WERI-Rb-1 (cell line): ENCODE measurements at regions not wholly inside any gene's neighbourhood (a gene's known extent, or its start where the extent isn't known, plus 50 kb on each side); places are given as distances from the start of the nearest gene placed in this dataset.
A peak's percentile ranks its signal among the peaks of the same experiment; 100 is the strongest.

Experiments
- DNase-seq: peaks from one replicate; pipeline ENCODE4 v3.0.0-alpha.2; 2020
- H3K27ac ChIP-seq: fragments of 250-450 bp; sonication (Bioruptor Pico); 2 replicates; pipeline ENCODE4 v1.5.1; 2020; ENCODE audit warnings: mild to moderate bottlenecking, moderate library complexity
- H3K27me3 ChIP-seq: fragments of 250-450 bp; sonication (Bioruptor Pico); 2 replicates; pipeline ENCODE4 v1.5.1; 2021; ENCODE audit warnings: mild to moderate bottlenecking, low read depth, moderate library complexity; ENCODE audit not compliant: insufficient read depth, severe bottlenecking
- H3K36me3 ChIP-seq: fragments of 250-450 bp; sonication (Bioruptor Pico); 2 replicates; pipeline ENCODE4 v1.5.1; 2020; ENCODE audit warnings: mild to moderate bottlenecking, moderate library complexity
- H3K4me3 ChIP-seq: 2 replicates; pipeline ENCODE4 v1.5.1; 2011; ENCODE audit warnings: low read depth, mild to moderate bottlenecking, control low read depth, low read length
- H3K9me3 ChIP-seq: fragments of 250-450 bp; sonication (Bioruptor Pico); 2 replicates; pipeline ENCODE4 v1.5.1; 2021; ENCODE audit warnings: mild to moderate bottlenecking, moderate library complexity; ENCODE audit not compliant: severe bottlenecking
- TF ChIP-seq, protein P1 (sequence below): IDR thresholded peaks from 2 replicates; pipeline ENCODE4 v1.5.1; 2011; ENCODE audit warnings: low read depth, mild to moderate bottlenecking, control low read depth, inconsistent platforms, low read length

DNA sequence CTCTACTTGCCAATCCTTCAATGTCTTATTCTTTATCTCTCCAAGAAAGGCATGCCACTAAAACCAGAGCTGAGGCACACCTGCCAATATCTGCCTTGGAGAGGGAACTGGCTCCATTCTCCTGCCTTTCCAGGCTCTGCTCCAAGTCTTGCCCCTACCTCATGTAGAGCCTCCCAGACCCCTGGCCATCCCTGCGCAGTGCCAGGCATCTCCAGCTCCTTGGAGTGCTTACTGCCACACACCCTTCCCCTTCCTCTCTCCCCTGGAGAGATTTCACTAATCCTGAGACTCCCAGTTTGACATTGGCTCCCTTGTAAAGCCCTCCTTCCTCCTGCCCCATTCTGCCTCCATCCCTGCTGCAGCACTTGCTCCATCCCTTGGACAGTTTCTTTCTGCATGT, 255.2 kb upstream of the ZMIZ1 start:
- no peak overlapping the region for H3K4me3 ChIP-seq
- TF ChIP-seq, protein P1, sequence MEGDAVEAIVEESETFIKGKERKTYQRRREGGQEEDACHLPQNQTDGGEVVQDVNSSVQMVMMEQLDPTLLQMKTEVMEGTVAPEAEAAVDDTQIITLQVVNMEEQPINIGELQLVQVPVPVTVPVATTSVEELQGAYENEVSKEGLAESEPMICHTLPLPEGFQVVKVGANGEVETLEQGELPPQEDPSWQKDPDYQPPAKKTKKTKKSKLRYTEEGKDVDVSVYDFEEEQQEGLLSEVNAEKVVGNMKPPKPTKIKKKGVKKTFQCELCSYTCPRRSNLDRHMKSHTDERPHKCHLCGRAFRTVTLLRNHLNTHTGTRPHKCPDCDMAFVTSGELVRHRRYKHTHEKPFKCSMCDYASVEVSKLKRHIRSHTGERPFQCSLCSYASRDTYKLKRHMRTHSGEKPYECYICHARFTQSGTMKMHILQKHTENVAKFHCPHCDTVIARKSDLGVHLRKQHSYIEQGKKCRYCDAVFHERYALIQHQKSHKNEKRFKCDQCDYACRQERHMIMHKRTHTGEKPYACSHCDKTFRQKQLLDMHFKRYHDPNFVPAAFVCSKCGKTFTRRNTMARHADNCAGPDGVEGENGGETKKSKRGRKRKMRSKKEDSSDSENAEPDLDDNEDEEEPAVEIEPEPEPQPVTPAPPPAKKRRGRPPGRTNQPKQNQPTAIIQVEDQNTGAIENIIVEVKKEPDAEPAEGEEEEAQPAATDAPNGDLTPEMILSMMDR = no peak
- no peaks in the 10 kb centered on the region for H3K9me3 ChIP-seq
- no peak for DNase-seq
- no peaks in the 10 kb centered on the region for H3K27me3 ChIP-seq
- H3K36me3 ChIP-seq = no peaks in the 10 kb centered on the region
- H3K27ac ChIP-seq = no peak overlapping the region

DNA sequence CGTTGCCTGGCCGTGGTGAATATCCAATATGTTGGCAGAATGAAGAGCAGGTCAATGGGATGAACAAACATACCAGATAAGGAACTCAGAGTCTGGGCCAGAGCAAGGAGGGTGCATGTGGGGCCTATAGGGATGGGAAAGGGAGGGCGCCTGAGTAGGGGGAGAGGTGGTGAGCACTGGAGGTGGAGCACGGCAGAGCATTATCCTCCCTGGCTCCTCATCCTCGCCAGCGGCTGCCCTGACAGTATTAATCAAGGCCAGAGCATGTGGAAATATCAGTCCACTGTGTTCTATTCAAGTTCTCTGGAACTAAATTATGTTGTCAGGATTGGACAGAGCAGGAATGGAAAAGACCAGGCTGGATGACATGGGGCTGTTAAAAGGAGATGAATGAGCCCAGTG, 254.8 kb upstream of the ZMIZ1 start:
- Histone ChIP-seq H3K4me3 (no peak overlapping the region), H3K27ac (no peak overlapping the region), H3K9me3 (no peaks in the 10 kb centered on the region), H3K36me3 (no peaks in the 10 kb centered on the region), H3K27me3 (no peaks in the 10 kb centered on the region)
- TF ChIP-seq, protein P1 = no peak
- no peak for DNase-seq

DNA sequence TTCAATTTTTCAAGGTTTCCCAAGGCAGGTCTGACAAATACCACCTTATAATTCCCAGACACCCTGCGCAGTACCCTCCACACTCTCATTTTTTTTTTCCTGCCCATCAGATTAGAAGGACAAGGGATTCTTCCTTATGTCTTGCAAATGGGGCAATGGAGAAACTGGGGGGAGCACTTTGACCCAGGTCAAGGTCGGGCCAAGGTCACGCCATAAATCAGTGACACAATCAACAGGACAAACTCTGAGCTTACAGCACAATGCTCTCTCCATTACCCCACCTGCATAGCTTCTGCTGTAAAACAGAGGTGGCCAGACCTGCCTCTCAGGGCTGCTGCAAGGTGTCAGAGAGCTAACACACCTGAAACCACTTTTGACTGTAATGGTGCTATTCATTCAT, 254.4 kb upstream of the ZMIZ1 start:
- TF ChIP-seq, protein P1 = no peak
- no peak for DNase-seq
- no peaks in the 10 kb centered on the region for H3K27me3 ChIP-seq
- no peak overlapping the region for H3K27ac ChIP-seq
- H3K9me3 ChIP-seq = no peaks in the 10 kb centered on the region
- no peaks in the 10 kb centered on the region for H3K36me3 ChIP-seq
- no peak overlapping the region for H3K4me3 ChIP-seq

DNA sequence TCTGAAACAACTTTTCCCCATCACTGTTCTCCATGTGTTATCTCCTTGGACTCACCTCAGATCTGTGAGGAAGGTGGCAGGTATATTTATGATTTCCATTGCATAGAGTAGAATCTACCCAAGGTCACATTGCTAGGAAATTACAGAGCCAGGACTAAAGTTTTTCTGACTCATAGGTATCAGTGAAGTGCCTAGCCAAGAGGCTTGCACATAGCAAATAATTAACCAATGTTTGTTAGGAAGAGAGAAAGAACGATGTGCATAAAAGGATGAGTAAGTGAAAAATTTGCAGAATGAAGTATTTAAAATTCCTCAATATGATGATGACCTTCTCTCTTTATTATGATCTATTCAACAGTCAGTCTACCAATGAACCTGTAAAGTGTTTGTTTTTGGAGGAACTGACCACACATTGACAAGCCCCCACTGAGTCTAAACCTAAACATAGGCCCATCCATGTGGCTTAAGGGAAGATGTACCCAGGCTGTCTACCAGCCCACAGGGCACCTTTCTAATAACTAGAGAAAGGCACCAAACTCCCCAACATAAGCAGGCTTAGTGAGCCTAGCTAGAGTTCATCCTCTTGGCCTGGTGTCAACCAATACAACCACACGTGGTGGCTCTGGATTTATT, 252.9 kb upstream of the ZMIZ1 start:
- Histone ChIP-seq H3K27ac (no peak overlapping the region), H3K27me3 (no peaks in the 10 kb centered on the region), H3K9me3 (no peaks in the 10 kb centered on the region), H3K36me3 (no peaks in the 10 kb centered on the region), H3K4me3 (no peak overlapping the region)
- DNase-seq = peak; percentile 33
- TF ChIP-seq, protein P1 = no peak

DNA sequence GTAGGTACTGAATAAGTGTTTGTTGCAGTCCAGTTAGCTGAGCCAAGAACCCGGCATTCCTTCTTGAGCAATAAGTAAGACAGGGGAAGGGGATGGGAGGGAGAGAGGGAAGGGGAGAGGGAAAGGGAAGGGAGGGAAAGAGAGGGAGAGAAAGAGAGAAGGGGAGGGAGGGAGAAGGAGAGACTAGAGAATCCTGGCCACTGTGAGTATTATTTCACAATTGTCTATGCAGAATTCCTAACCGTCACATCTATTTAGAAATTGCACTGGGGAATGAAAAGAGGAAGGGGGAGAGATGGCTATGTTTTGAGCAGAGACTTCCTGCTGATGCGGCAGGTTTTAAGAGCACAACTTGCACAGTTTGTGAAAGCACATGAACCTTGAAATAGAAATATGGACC, 251.4 kb upstream of the ZMIZ1 start:
- no peaks in the 10 kb centered on the region for H3K36me3 ChIP-seq
- DNase-seq = no peak
- H3K9me3 ChIP-seq = peaks cover 1% of the 10 kb centered on the region
- H3K27me3 ChIP-seq = no peaks in the 10 kb centered on the region
- no peak overlapping the region for H3K27ac ChIP-seq
- TF ChIP-seq, protein P1 = no peak
- no peak overlapping the region for H3K4me3 ChIP-seq

DNA sequence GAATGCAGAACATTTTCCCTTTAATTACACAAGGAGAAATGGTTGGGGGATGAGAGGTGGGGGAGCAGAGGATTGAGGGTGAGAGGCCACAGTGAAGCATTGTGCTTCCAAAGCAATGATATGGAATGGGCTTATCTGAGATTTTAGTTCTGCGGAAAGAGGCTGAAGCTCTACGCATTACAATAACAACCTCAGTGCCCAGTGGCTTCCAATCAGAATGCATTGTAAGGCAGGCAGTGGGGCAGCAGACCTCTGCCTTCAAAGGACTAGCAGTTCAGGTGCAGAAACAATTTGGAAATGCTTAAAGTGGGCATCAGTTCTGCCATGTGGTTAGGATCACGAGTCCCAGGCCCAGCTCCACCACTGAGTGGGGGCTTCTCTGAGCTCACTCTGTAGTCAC, 251.0 kb upstream of the ZMIZ1 start:
- DNase-seq = no peak
- Histone ChIP-seq H3K27me3 (no peaks in the 10 kb centered on the region), H3K36me3 (no peaks in the 10 kb centered on the region), H3K27ac (no peak overlapping the region), H3K9me3 (peaks cover 4% of the 10 kb centered on the region), H3K4me3 (no peak overlapping the region)
- TF ChIP-seq, protein P1 = no peak
